H9 (cell line): ENCODE measurements at regions not wholly inside any gene's neighbourhood (a gene's known extent, or its start where the extent isn't known, plus 50 kb on each side); places are given as distances from the start of the nearest gene placed in this dataset.

Source experiments
- DNase-seq: peaks from one replicate; pipeline ENCODE4 v3.0.0-alpha.2; 2017
- H2AFZ ChIP-seq: one replicate; pipeline ENCODE4 v1.6.1; 2013; ENCODE audit warnings: mild to moderate bottlenecking, low read length, control low read depth, moderate library complexity
- H2AK5ac ChIP-seq: 2 replicates; pipeline ENCODE4 v1.6.1; 2013; ENCODE audit warnings: low read length, control low read depth, mixed read lengths; ENCODE audit not compliant: insufficient read length
- H2BK120ac ChIP-seq: one replicate; pipeline ENCODE4 v1.6.1; 2013; ENCODE audit warnings: low read depth, mild to moderate bottlenecking, low read length, control low read depth, inconsistent platforms; ENCODE audit not compliant: poor library complexity, severe bottlenecking
- H2BK12ac ChIP-seq: 2 replicates; pipeline ENCODE4 v1.6.1; 2013; ENCODE audit warnings: low read length, control low read depth, mixed read lengths, low read depth; ENCODE audit not compliant: insufficient read length
- H2BK15ac ChIP-seq: 2 replicates; pipeline ENCODE4 v1.6.1; 2013; ENCODE audit warnings: low read depth, low read length, control low read depth
- H2BK20ac ChIP-seq: one replicate; pipeline ENCODE4 v1.6.1; 2013; ENCODE audit warnings: low read depth, mild to moderate bottlenecking, low read length, control low read depth, inconsistent platforms; ENCODE audit not compliant: poor library complexity, severe bottlenecking
- H2BK5ac ChIP-seq: 2 replicates; pipeline ENCODE4 v1.6.1; 2013; ENCODE audit warnings: low read length, control low read depth, mixed read lengths; ENCODE audit not compliant: insufficient read length
- H3K14ac ChIP-seq: 2 replicates; pipeline ENCODE4 v1.6.1; 2013; ENCODE audit warnings: low read length, control low read depth; ENCODE audit not compliant: insufficient read depth
- H3K18ac ChIP-seq: 2 replicates; pipeline ENCODE4 v1.6.1; 2013; ENCODE audit warnings: low read depth, mild to moderate bottlenecking, mixed read lengths, low read length, control low read depth; ENCODE audit not compliant: insufficient read length
- H3K23ac ChIP-seq: 2 replicates; pipeline ENCODE4 v1.6.1; 2013; ENCODE audit warnings: low read length, control low read depth, mixed read lengths, low read depth; ENCODE audit not compliant: insufficient read length
- H3K23me2 ChIP-seq: 2 replicates; pipeline ENCODE4 v1.6.1; 2013; ENCODE audit warnings: low read depth, mild to moderate bottlenecking, mixed read lengths, low read length, control low read depth; ENCODE audit not compliant: insufficient read length, poor library complexity, severe bottlenecking
- H3K27ac ChIP-seq: 2 replicates; pipeline ENCODE4 v1.5.1; 2013; ENCODE audit warnings: low read length, control low read depth, mixed read lengths, low read depth; ENCODE audit not compliant: insufficient read length
- H3K27me3 ChIP-seq: 2 replicates; pipeline ENCODE4 v1.6.1; 2013; ENCODE audit warnings: low read length, control low read depth, inconsistent platforms; ENCODE audit not compliant: insufficient read depth
- H3K4ac ChIP-seq: 2 replicates; pipeline ENCODE4 v1.6.1; 2013; ENCODE audit warnings: low read depth, mild to moderate bottlenecking, control low read depth, inconsistent platforms, low read length, moderate library complexity
- H3K4me1 ChIP-seq: 2 replicates; pipeline ENCODE4 v1.6.1; 2013; ENCODE audit warnings: low read length, control low read depth, inconsistent platforms; ENCODE audit not compliant: insufficient read depth
- H3K4me2 ChIP-seq: 2 replicates; pipeline ENCODE4 v1.6.1; 2013; ENCODE audit warnings: low read length, control low read depth, mixed read lengths; ENCODE audit not compliant: insufficient read length, insufficient read depth
- H3K56ac ChIP-seq: 2 replicates; pipeline ENCODE4 v1.6.1; 2013; ENCODE audit warnings: low read depth, mild to moderate bottlenecking, mixed read lengths, low read length, control low read depth; ENCODE audit not compliant: insufficient read length
- H3K79me1 ChIP-seq: 2 replicates; pipeline ENCODE4 v1.6.1; 2013; ENCODE audit warnings: low read depth, mild to moderate bottlenecking, moderate library complexity, low read length, control low read depth, inconsistent platforms; ENCODE audit not compliant: insufficient read depth, poor library complexity, severe bottlenecking
- H3K79me2 ChIP-seq: 2 replicates; pipeline ENCODE4 v1.6.1; 2013; ENCODE audit warnings: low read length, control low read depth, inconsistent platforms; ENCODE audit not compliant: insufficient read depth
- H3K9ac ChIP-seq: 2 replicates; pipeline ENCODE4 v1.6.1; 2013; ENCODE audit warnings: low read length, control low read depth, mixed read lengths; ENCODE audit not compliant: insufficient read length; ENCODE audit errors: extremely low read depth
- H3K9me3 ChIP-seq: one replicate; pipeline ENCODE4 v1.6.1; 2013; ENCODE audit warnings: low read depth, low read length, inconsistent platforms; ENCODE audit not compliant: control insufficient read depth
- H3T11ph ChIP-seq: one replicate; pipeline ENCODE4 v1.6.1; 2013; ENCODE audit warnings: mild to moderate bottlenecking, low read length, control low read depth, inconsistent platforms
- H4K20me1 ChIP-seq: one replicate; pipeline ENCODE4 v1.6.1; 2013; ENCODE audit not compliant: control insufficient read depth, insufficient read length, insufficient read depth
- H4K5ac ChIP-seq: 2 replicates; pipeline ENCODE4 v1.6.1; 2013; ENCODE audit warnings: low read depth, mild to moderate bottlenecking, mixed read lengths, low read length, control low read depth; ENCODE audit not compliant: insufficient read length
- H4K8ac ChIP-seq: replicated peaks from 2 replicates; pipeline ENCODE4 v1.6.1; 2013; ENCODE audit warnings: low read length, control low read depth, mixed read lengths, low read depth; ENCODE audit not compliant: insufficient read length
- H4K91ac ChIP-seq: 2 replicates; pipeline ENCODE4 v1.6.1; 2013; ENCODE audit warnings: low read depth, mild to moderate bottlenecking, moderate library complexity, mixed read lengths, low read length, control low read depth; ENCODE audit not compliant: insufficient read length
- H3K27ac Mint-ChIP-seq, 3 experiments: 2 replicates in 2 of 3; 3 replicates in 1 of 3; pipeline ENCODE4 v1.8.0; 2020 to 2021; ENCODE audit warnings: mixed read lengths in 3 of 3, mild to moderate bottlenecking in 1 of 3, moderate library complexity in 1 of 3
- H3K27me3 Mint-ChIP-seq: 2 replicates; pipeline ENCODE4 v1.8.0; 2021; ENCODE audit warnings: low read depth, mild to moderate bottlenecking, moderate library complexity, mixed read lengths
- H3K36me3 Mint-ChIP-seq, 3 experiments: 2 replicates in 2 of 3; 3 replicates in 1 of 3; pipeline ENCODE4 v1.8.0; 2020 to 2021; ENCODE audit warnings: low read depth in 3 of 3, mixed read lengths in 3 of 3; ENCODE audit not compliant: insufficient read depth in 1 of 3
- H3K4me1 Mint-ChIP-seq, 2 experiments: 2 replicates each; pipeline ENCODE4 v1.8.0; 2020; ENCODE audit warnings: mixed read lengths in 2 of 2
- H3K4me3 Mint-ChIP-seq, 2 experiments: 2 replicates in 1 of 2; 3 replicates in 1 of 2; pipeline ENCODE4 v1.8.0; 2020 to 2021; ENCODE audit warnings: mild to moderate bottlenecking in 2 of 2, mixed read lengths in 2 of 2, moderate library complexity in 1 of 2
- H3K9me3 Mint-ChIP-seq, 2 experiments: 2 replicates in 1 of 2; 3 replicates in 1 of 2; pipeline ENCODE4 v1.8.0; 2020; ENCODE audit warnings: mild to moderate bottlenecking in 2 of 2, mixed read lengths in 2 of 2, moderate library complexity in 1 of 2
- WGBS: extraction: QIAGEN DNeasy Blood & Tissue Kit; methylation state at CpG from one replicate; pipeline ENCODE4 v1.1.7; 2013; ENCODE audit warnings: missing lambda C conversion rate, low lambda C conversion rate, mixed read lengths; ENCODE audit not compliant: insufficient read length; ENCODE audit errors: extremely low coverage; 5-methylcytosine and 5-hydroxymethylcytosine counted together
- TF ChIP-seq, protein P1 (sequence below): fragments of 200-600 bp; sonication (generic); conservative IDR thresholded peaks from 3 replicates; pipeline ENCODE4 v1.8.0; 2021; ENCODE audit warnings: antibody characterized with exemption, mild to moderate bottlenecking

DNA sequence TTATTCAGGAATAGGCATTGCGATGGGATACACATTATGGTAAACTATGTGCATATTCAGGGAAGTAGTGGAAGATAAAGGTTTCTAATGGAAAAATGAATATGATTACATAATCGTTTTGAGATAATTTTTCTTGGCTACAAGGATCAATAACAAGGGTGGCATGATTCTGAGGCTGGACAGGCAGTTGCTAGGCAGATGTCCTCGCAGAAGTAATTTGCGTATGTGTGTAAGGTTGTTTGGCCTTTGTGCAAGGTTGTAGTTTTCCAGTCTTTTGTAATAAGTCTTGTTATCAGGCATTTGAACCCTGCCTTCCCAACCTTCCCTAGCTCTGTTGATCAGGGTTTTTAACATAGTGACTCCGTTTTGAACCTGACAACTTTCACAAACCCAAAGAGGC, 59.7 kb downstream of the RGS12 start:
- no peak overlapping the region for H3T11ph ChIP-seq
- H2BK15ac ChIP-seq = no peak overlapping the region
- H3K9ac ChIP-seq = no peak overlapping the region
- H4K91ac ChIP-seq = no peak overlapping the region
- H3K79me2 ChIP-seq = no peaks in the 10 kb centered on the region
- no peak overlapping the region for H4K5ac ChIP-seq
- no peaks in the 10 kb centered on the region for H3K27me3 ChIP-seq
- no peak overlapping the region for H2AK5ac ChIP-seq
- TF ChIP-seq, protein P1, sequence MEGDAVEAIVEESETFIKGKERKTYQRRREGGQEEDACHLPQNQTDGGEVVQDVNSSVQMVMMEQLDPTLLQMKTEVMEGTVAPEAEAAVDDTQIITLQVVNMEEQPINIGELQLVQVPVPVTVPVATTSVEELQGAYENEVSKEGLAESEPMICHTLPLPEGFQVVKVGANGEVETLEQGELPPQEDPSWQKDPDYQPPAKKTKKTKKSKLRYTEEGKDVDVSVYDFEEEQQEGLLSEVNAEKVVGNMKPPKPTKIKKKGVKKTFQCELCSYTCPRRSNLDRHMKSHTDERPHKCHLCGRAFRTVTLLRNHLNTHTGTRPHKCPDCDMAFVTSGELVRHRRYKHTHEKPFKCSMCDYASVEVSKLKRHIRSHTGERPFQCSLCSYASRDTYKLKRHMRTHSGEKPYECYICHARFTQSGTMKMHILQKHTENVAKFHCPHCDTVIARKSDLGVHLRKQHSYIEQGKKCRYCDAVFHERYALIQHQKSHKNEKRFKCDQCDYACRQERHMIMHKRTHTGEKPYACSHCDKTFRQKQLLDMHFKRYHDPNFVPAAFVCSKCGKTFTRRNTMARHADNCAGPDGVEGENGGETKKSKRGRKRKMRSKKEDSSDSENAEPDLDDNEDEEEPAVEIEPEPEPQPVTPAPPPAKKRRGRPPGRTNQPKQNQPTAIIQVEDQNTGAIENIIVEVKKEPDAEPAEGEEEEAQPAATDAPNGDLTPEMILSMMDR = no peak
- no peak overlapping the region for H3K27ac Mint-ChIP-seq
- no peak overlapping the region for H3K4ac ChIP-seq
- DNase-seq = no peak
- no peaks in the 10 kb centered on the region for H3K27me3 Mint-ChIP-seq
- no peaks in the 10 kb centered on the region for H3K23me2 ChIP-seq
- H3K9me3 Mint-ChIP-seq = peaks cover 4 to 9% of the 10 kb centered on the region in 2 experiments; a peak in 3 of 5 replicates
- no peak overlapping the region for H2BK5ac ChIP-seq
- H3K23ac ChIP-seq = no peak overlapping the region
- H3K56ac ChIP-seq = no peak overlapping the region
- no peak overlapping the region for H2BK20ac ChIP-seq
- no peaks in the 10 kb centered on the region for H3K79me1 ChIP-seq
- H2BK12ac ChIP-seq = no peak overlapping the region
- H3K27ac ChIP-seq = no peak overlapping the region
- no peaks in the 10 kb centered on the region for H4K20me1 ChIP-seq
- no peak overlapping the region for H3K4me3 Mint-ChIP-seq
- H2BK120ac ChIP-seq = no peak overlapping the region
- H3K9me3 ChIP-seq = no peaks in the 10 kb centered on the region
- H3K4me1 ChIP-seq = peaks cover 3% of the 10 kb centered on the region; the same call in 1 of the 2 replicates
- H3K36me3 Mint-ChIP-seq = peaks cover 0 to 8% (median 7%) of the 10 kb centered on the region in 3 experiments; a peak in 5 of 7 replicates
- no peak overlapping the region for H2AFZ ChIP-seq
- H4K8ac ChIP-seq = no peak overlapping the region
- whole genome bisulfite sequencing = no CpG with 5 or more reads among the region's 5 CpGs
- peaks cover 13% of the 10 kb centered on the region in 2 experiments for H3K4me1 Mint-ChIP-seq
- H3K4me2 ChIP-seq = no peak overlapping the region
- no peak overlapping the region for H3K14ac ChIP-seq
- H3K18ac ChIP-seq = no peak overlapping the region
